Effector memory CD4-positive, alpha-beta T cell (primary cell): ENCODE measurements at regions not wholly inside any gene's neighbourhood (a gene's known extent, or its start where the extent isn't known, plus 50 kb on each side); places are given as distances from the start of the nearest gene placed in this dataset.

Experiments used
- DNase-seq, 3 donors: peaks; one replicate each; pipeline ENCODE4 v3.0.0-alpha.2; 2020
- H3K27ac ChIP-seq: 2 replicates; pipeline ENCODE4 v1.7.0; 2013; ENCODE audit warnings: mild to moderate bottlenecking, low read length, moderate library complexity; ENCODE audit not compliant: insufficient read depth, poor library complexity, severe bottlenecking
- H3K27me3 ChIP-seq: replicated peaks from 2 replicates; pipeline ENCODE4 v1.7.0; 2013; ENCODE audit warnings: mild to moderate bottlenecking, low read length; ENCODE audit not compliant: insufficient read depth, control insufficient read depth, poor library complexity, severe bottlenecking
- H3K36me3 ChIP-seq: 2 replicates; pipeline ENCODE4 v1.7.0; 2013; ENCODE audit warnings: mild to moderate bottlenecking, low read length, moderate library complexity; ENCODE audit not compliant: control insufficient read depth, insufficient read depth
- H3K4me1 ChIP-seq: 2 replicates; pipeline ENCODE4 v1.7.0; 2013; ENCODE audit warnings: low read length, mild to moderate bottlenecking; ENCODE audit not compliant: control insufficient read depth, insufficient read depth, poor library complexity, severe bottlenecking
- H3K4me3 ChIP-seq: 2 replicates; pipeline ENCODE4 v1.7.0; 2013; ENCODE audit warnings: low read length, low read depth, mild to moderate bottlenecking; ENCODE audit not compliant: insufficient read depth, poor library complexity, severe bottlenecking
- H3K9me3 ChIP-seq: 2 replicates; pipeline ENCODE4 v1.7.0; 2013; ENCODE audit warnings: mild to moderate bottlenecking, low read length, moderate library complexity; ENCODE audit not compliant: control insufficient read depth

DNA sequence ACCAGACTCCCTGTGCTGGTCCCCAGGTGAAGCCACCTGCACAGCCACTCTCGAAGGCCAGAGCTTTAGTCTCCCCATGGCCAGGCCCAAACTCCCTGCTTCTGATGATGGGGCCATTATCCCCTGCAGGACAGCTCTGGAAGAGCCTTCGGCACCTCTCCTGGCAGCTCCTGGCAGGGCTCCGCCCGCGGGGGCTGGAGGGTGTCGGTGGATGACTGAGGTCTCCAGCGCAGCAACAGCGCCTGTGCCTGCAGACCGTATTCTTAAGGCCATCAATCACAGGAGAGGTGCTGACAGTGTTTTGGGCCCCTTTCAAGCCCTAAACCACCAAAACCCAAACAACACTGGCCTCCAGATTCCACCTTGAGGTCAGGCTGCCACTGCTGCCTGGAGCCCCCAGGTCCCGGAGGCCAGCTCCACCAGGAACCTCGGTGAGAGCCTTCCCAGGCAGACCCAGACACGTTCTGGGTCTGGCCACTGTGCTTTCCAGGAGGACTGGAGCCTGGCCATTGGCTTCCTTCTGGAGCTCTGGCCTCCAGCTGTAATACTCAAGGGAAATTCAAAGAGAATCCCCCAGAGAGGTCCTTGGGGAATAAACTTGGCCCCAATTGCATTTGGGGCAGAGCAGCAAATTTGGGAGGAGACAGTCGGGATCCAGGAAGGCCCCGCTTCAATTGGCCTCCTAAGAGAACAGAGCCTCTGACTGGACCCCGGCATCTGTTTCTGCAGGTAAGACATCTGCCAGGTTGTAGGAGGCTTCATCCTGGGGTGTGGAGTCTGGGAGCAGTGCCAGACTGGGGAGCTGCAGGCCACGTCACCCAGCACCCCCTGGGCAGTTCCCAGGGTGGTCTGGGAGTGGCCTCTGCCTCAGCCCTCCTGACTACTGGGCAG, 210.6 kb upstream of the RTL1 start:
- no peak for DNase-seq

DNA sequence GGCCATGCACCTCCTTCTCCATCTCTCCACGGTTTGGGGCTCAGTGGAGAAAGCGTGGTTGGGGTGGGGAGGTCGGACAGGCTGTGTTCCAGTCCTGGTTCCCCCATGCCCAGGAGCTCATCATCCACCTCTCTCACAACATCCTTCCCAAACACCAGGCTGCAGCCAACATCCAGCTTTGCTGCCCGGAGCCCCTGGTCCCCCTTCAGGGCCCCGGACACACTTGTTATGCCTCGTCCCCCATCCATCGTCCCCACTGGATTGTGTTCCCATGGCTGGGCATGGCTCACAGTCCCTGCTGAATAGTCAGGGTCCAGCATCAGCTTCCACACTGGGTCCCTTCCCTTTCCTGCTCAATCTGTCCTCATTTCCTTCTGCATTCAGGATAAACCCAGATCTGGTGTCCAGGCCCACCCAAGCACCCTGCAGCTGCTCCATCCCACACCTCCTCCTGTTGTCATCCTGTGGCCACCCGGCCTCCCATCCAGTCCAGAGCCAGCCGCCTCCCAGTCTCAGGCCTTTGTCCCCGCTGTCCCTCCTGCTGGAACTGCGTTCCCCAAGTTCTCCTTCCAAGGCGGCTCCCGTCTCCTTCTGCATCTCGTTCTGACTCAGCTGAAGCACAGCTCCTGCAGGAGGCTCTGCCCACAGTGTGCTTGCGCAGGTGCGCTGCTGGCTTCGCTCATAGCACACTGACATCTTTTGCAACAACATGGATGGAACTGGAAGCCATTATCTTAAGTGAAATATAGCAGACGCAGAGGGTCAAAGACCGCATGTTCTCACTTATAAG, 211.4 kb upstream of the RTL1 start:
- Histone ChIP-seq H3K4me1 (no peaks in the 10 kb centered on the region), H3K27me3 (no peaks in the 10 kb centered on the region), H3K4me3 (no peak overlapping the region), H3K9me3 (no peaks in the 10 kb centered on the region), H3K36me3 (no peaks in the 10 kb centered on the region), H3K27ac (no peak overlapping the region)
- no peak for DNase-seq

More for the DNA sequence above, 210.6 kb upstream of the RTL1 start:
- H3K4me3 ChIP-seq: no peak overlapping the region
- no peaks in the 10 kb centered on the region for H3K9me3 ChIP-seq
- no peaks in the 10 kb centered on the region for H3K4me1 ChIP-seq
- H3K27me3 ChIP-seq: no peaks in the 10 kb centered on the region
- H3K27ac ChIP-seq: no peak overlapping the region
- H3K36me3 ChIP-seq: no peaks in the 10 kb centered on the region

- Histone ChIP-seq H3K9me3 (no peaks in the 10 kb centered on the region), H3K27me3 (no peaks in the 10 kb centered on the region), H3K4me1 (peaks cover 2% of the 10 kb centered on the region), H3K27ac (no peak overlapping the region), H3K4me3 (no peak overlapping the region), H3K36me3 (no peaks in the 10 kb centered on the region)
- no peak for DNase-seq
Observed at GRCh38 chr14:101115652-101116051, 212.1 kb upstream of the RTL1 start.

GRCh38 chr14:101116065-101116464, 212.5 kb upstream of the RTL1 start:
- no peaks in the 10 kb centered on the region for H3K9me3 ChIP-seq
- no peak overlapping the region for H3K27ac ChIP-seq
- H3K27me3 ChIP-seq: no peaks in the 10 kb centered on the region
- H3K4me3 ChIP-seq: no peak overlapping the region
- DNase-seq: no peak
- H3K36me3 ChIP-seq: no peaks in the 10 kb centered on the region
- peaks cover 5% of the 10 kb centered on the region for H3K4me1 ChIP-seq

- DNase-seq: no peak
- Histone ChIP-seq H3K36me3 (no peaks in the 10 kb centered on the region), H3K9me3 (no peaks in the 10 kb centered on the region), H3K4me1 (peaks cover 6% of the 10 kb centered on the region), H3K27ac (no peak overlapping the region), H3K4me3 (no peak overlapping the region), H3K27me3 (no peaks in the 10 kb centered on the region)
Observed at GRCh38 chr14:101116486-101117130, 213.1 kb upstream of the RTL1 start.

DNA sequence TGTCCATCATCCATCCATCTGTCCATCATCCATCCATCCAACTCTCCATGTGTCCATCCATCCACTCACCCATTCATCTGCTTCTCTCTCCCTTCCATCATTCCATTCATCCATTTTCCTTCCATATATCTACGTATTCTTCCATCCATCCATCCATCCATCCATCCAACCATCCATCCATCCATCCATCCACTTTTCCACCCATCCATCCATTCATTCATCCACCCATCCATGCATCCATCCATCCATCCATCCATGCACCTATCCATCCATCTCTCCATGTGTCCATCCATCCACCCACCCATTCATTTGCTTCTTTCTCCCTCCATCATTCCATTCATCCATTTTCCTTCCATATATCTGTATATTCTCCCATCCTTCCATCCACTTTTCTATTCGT, 214.0 kb upstream of the RTL1 start:
- Histone ChIP-seq H3K4me3 (no peak overlapping the region), H3K4me1 (peaks cover 6% of the 10 kb centered on the region), H3K27me3 (no peaks in the 10 kb centered on the region), H3K27ac (no peak overlapping the region), H3K9me3 (no peaks in the 10 kb centered on the region), H3K36me3 (no peaks in the 10 kb centered on the region)
- no peak for DNase-seq

DNA sequence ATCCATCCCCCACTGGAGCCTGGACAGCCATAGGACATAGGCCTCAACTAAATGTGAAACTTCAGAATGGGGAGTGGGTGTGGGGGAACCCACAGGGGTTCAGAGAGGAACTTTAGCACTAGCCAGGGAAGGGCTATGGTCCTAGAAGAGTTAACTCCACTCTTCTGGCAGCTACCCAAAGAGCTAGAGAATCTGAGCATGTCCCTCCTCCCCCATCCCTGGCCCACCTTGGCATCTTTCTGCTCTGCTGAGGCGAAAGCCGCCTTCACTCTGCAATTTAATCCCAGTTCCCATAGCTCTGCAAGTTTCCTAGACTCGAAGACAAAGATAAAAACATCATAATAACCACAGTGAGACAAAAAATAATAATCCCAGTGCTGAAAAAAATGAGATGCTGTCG, 214.7 kb upstream of the RTL1 start:
- no peak for DNase-seq
- no peaks in the 10 kb centered on the region for H3K9me3 ChIP-seq
- H3K27ac ChIP-seq: no peak overlapping the region
- H3K27me3 ChIP-seq: no peaks in the 10 kb centered on the region
- peaks cover 6% of the 10 kb centered on the region for H3K4me1 ChIP-seq
- H3K4me3 ChIP-seq: no peak overlapping the region
- H3K36me3 ChIP-seq: no peaks in the 10 kb centered on the region

GRCh38 chr14:101118746-101119591, 215.4 kb upstream of the RTL1 start:
- DNase-seq: no peak
- Histone ChIP-seq H3K4me3 (no peak overlapping the region), H3K36me3 (no peaks in the 10 kb centered on the region), H3K9me3 (no peaks in the 10 kb centered on the region), H3K4me1 (peaks cover 6% of the 10 kb centered on the region), H3K27ac (no peak overlapping the region), H3K27me3 (no peaks in the 10 kb centered on the region)

DNA sequence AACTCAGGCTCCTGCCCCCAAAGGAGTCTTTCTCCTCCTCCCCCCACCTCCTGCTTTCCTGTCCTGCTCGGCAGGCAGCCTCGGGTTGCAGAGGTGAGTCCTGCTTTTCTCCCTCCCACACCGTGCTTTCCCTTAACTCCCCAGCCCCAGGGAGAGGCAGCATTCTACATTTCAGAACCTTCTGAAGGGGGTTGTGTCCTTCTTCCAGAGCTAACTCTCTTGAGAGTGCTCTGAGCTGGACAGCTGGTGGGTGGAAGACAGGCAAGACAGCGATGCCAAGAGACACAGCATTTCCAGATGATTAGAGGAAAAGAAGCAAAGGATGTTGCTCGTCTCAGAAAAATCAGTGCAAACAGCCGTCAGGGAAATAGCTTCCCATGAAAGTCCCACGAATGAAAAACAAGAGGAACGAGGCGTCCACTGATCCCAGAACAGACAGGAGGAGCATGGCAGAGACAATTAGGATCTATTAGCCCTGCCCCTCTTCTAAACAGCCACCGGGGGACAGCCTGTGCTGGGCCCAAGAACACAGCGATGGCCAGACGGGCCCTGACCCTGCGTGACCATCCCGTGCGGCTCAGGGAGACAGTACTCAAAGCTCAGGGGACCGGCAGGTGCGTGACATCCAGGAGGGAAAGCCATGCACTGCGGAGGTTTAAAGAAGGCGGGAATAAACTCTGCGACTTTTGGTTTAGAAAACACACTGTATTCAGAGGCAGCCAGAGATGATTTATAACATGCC, 216.5 kb upstream of the RTL1 start:
- H3K27ac ChIP-seq: no peak overlapping the region
- H3K36me3 ChIP-seq: no peaks in the 10 kb centered on the region
- H3K4me1 ChIP-seq: peaks cover 6% of the 10 kb centered on the region
- DNase-seq: no peak
- H3K9me3 ChIP-seq: no peaks in the 10 kb centered on the region
- H3K27me3 ChIP-seq: no peaks in the 10 kb centered on the region
- H3K4me3 ChIP-seq: no peak overlapping the region
